Adrenal gland (tissue), 9 donors: ENCODE measurements at regions not wholly inside any gene's neighbourhood (a gene's known extent, or its start where the extent isn't known, plus 50 kb on each side); places are given as distances from the start of the nearest gene placed in this dataset.

Experiments used
- DNase-seq, 7 donors: peaks; one replicate each; pipeline ENCODE4 v3.0.0-alpha.2; 2019 to 2020
- H3K27ac ChIP-seq, 5 donors: fragments of 200-600 bp; sonication (generic) in 4 of 5; 1 replicate in 3 of 5; 2 replicates in 2 of 5; pipeline versions ENCODE4 v1.5.1 to v1.8.0; 2016 to 2020; ENCODE audit warnings: mild to moderate bottlenecking in 1 of 5
- H3K27me3 ChIP-seq: fragments of 200-600 bp; 2 replicates; pipeline ENCODE4 v1.8.0; 2021
- H3K36me3 ChIP-seq, 2 donors: fragments of 200-600 bp; replicated peaks in 1 of 2; 1 replicate in 1 of 2; 2 replicates in 1 of 2; pipeline versions ENCODE4 v1.5.1 to v1.8.0; 2018 to 2022
- H3K4me1 ChIP-seq, 2 donors: fragments of 200-600 bp; replicated peaks in 1 of 2; 1 replicate in 1 of 2; 2 replicates in 1 of 2; pipeline versions ENCODE4 v1.5.1 to v1.8.0; 2018 to 2021
- H3K4me3 ChIP-seq, 4 donors: fragments of 200-600 bp; sonication (generic) in 3 of 4; one replicate each; pipeline ENCODE4 v1.5.1; 2016 to 2018
- H3K9me3 ChIP-seq, 3 donors: fragments of 200-600 bp; sonication (generic) in 1 of 3; replicated peaks in 1 of 3; 1 replicate in 2 of 3; 2 replicates in 1 of 3; pipeline versions ENCODE4 v1.5.1 to v1.8.0; 2016 to 2021
- POLR2A ChIP-seq, 2 donors: fragments of 450-650 bp; IDR thresholded peaks; one replicate each; pipeline ENCODE4 v1.6.1; 2017; ENCODE audit warnings: antibody characterized with exemption in 2 of 2, mild to moderate bottlenecking in 2 of 2, moderate library complexity in 1 of 2
- WGBS, 4 donors: extraction: QIAGEN DNeasy Blood & Tissue Kit in 2 of 4; methylation state at CpG; one replicate each; pipeline versions ENCODE4 v1.1.5 to v1.1.7; 2013 to 2017; 5-methylcytosine and 5-hydroxymethylcytosine counted together
- intact Hi-C, 2 donors: fragments of 100-400 bp; cut with DNase I; formaldehyde crosslinking; loops; one replicate each; pipeline versions ENCODE4 v1.14.1 to v1.15.0; 2022 to 2023
- TF ChIP-seq, protein P1 (sequence below), 6 experiments: fragments of 450-650 bp in 4 of 6; fragments of 200-600 bp in 2 of 6; sonication (generic) in 1 of 6; IDR thresholded peaks; 1 replicate in 5 of 6; 2 replicates in 1 of 6; pipeline versions ENCODE4 v1.5.1 to v1.8.0; 2016 to 2021; ENCODE audit warnings: antibody characterized with exemption in 6 of 6, mild to moderate bottlenecking in 2 of 6, moderate library complexity in 1 of 6
- donor health status: healthy with polysubstance abuse.
- donor health status: Bipolar disorder and iron deficiency.
- donor health status: DM: yes; HTN: yes; CAD: no.
- donor health status: DM: no; HTN: no; CAD: no.
- donor health status: DM: no; HTN: no; CAD: no.

DNA sequence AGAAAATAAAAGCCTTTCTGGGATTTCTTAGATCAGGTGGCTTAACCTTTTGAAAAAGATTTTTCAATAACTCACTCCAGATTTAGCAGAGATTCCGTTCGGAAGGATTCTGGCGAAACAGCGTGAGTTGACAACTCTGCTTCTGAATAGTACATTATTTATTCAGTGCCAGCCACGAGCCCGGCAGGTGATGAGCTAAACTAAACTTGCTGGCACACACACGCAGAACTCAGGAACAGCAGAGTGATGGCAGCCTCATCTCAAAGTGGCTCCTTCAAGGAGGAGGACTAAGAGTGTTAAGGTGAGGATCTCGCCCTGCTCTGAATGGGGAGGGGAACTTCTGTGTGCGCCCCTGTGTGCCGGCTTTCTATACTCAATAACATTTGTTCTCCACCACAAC is 114.3 kb downstream of the FAM43A start:
- TF ChIP-seq, protein P1, sequence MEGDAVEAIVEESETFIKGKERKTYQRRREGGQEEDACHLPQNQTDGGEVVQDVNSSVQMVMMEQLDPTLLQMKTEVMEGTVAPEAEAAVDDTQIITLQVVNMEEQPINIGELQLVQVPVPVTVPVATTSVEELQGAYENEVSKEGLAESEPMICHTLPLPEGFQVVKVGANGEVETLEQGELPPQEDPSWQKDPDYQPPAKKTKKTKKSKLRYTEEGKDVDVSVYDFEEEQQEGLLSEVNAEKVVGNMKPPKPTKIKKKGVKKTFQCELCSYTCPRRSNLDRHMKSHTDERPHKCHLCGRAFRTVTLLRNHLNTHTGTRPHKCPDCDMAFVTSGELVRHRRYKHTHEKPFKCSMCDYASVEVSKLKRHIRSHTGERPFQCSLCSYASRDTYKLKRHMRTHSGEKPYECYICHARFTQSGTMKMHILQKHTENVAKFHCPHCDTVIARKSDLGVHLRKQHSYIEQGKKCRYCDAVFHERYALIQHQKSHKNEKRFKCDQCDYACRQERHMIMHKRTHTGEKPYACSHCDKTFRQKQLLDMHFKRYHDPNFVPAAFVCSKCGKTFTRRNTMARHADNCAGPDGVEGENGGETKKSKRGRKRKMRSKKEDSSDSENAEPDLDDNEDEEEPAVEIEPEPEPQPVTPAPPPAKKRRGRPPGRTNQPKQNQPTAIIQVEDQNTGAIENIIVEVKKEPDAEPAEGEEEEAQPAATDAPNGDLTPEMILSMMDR (IDR thresholded peaks at IDR 0.05) = no peak
- no peak for TF ChIP-seq POLR2A (IDR thresholded peaks at IDR 0.05)
- peak in 2 of 7 donors; percentile 4 to 27 for DNase-seq
- Histone ChIP-seq H3K4me1 (no peaks in the 10 kb centered on the region), H3K9me3 (no peaks in the 10 kb centered on the region), H3K27me3 (no peaks in the 10 kb centered on the region), H3K4me3 (no peak overlapping the region), H3K36me3 (no peaks in the 10 kb centered on the region), H3K27ac (no peak overlapping the region)
- intact Hi-C loops = no loop called here
- WGBS, 4 donors = 83 to 93% (median 89%) methylated on average over 10 of the region's 10 CpGs

GRCh38 chr3:194801461-194802432 is 116.1 kb downstream of the FAM43A start:
- Histone ChIP-seq H3K36me3 (no peaks in the 10 kb centered on the region), H3K27ac (no peak overlapping the region), H3K4me3 (no peak overlapping the region), H3K4me1 (no peaks in the 10 kb centered on the region), H3K27me3 (no peaks in the 10 kb centered on the region), H3K9me3 (no peaks in the 10 kb centered on the region)
- intact Hi-C loops = no loop called here
- DNase-seq = peak in 1 of 7 donors; percentile 21
- 62 to 74% (median 71%) methylated on average over 23 of the region's 23 CpGs for WGBS, 4 donors
- TF ChIP-seq, protein P1 (IDR thresholded peaks at IDR 0.05) = no peak
- no peak for TF ChIP-seq POLR2A (IDR thresholded peaks at IDR 0.05)

GRCh38 chr3:194804796-194805195 is 119.1 kb downstream of the FAM43A start:
- no peaks in the 10 kb centered on the region for H3K27me3 ChIP-seq
- H3K9me3 ChIP-seq = no peaks in the 10 kb centered on the region
- WGBS, 4 donors = 85 to 100% (median 97%) methylated on average over 2 of the region's 2 CpGs
- intact Hi-C loops = no loop called here
- H3K4me3 ChIP-seq = no peak overlapping the region
- H3K36me3 ChIP-seq = no peaks in the 10 kb centered on the region
- TF ChIP-seq POLR2A (IDR thresholded peaks at IDR 0.05) = no peak
- TF ChIP-seq, protein P1 (IDR thresholded peaks at IDR 0.05) = no peak
- H3K27ac ChIP-seq = no peak overlapping the region
- no peaks in the 10 kb centered on the region for H3K4me1 ChIP-seq
- peak in 1 of 7 donors; percentile 27 for DNase-seq

GRCh38 chr3:194805546-194805945 is 119.9 kb downstream of the FAM43A start:
- TF ChIP-seq, protein P1 (IDR thresholded peaks at IDR 0.05) = no peak

More at GRCh38 chr3:194805546-194805945, 119.9 kb downstream of the FAM43A start:
- WGBS, 4 donors = 69 to 76% (median 75%) methylated on average over 3 to 4 of the region's 4 CpGs
- intact Hi-C loops = no loop called here
- no peak overlapping the region for H3K4me3 ChIP-seq
- H3K9me3 ChIP-seq = no peaks in the 10 kb centered on the region
- H3K27ac ChIP-seq = no peak overlapping the region
- no peaks in the 10 kb centered on the region for H3K4me1 ChIP-seq
- no peaks in the 10 kb centered on the region for H3K36me3 ChIP-seq
- no peaks in the 10 kb centered on the region for H3K27me3 ChIP-seq
- DNase-seq = peak in 1 of 7 donors; percentile 31
